DND-41 (cell line): ENCODE measurements at regions not wholly inside any gene's neighbourhood (a gene's known extent, or its start where the extent isn't known, plus 50 kb on each side); places are given as distances from the start of the nearest gene placed in this dataset.

Source experiments
- ATAC-seq: fragments of 200-7000 bp; cut with Tn5 transposase; 3 replicates; pipeline ENCODE4 v1.9.1; 2021; ENCODE audit warnings: low read depth; ENCODE audit not compliant: insufficient read depth
- DNase-seq: peaks from one replicate; pipeline ENCODE4 v3.0.0-alpha.2; 2020
- H2AFZ ChIP-seq: 2 replicates; pipeline ENCODE4 v1.6.0; 2012; ENCODE audit warnings: low read depth, low read length
- H3K27ac ChIP-seq: 2 replicates; pipeline ENCODE4 v1.5.1; 2012; ENCODE audit warnings: low read length, inconsistent platforms
- H3K27me3 ChIP-seq: fragments of 200-600 bp; sonication (generic); 2 replicates; pipeline ENCODE4 v1.6.0; 2012; ENCODE audit warnings: low read length, mild to moderate bottlenecking, inconsistent platforms; ENCODE audit not compliant: insufficient read depth, poor library complexity
- H3K36me3 ChIP-seq: 2 replicates; pipeline ENCODE4 v1.5.1; 2012; ENCODE audit warnings: low read length, inconsistent platforms; ENCODE audit not compliant: insufficient read depth
- H3K4me1 ChIP-seq: 2 replicates; pipeline ENCODE4 v1.5.1; 2012; ENCODE audit warnings: mild to moderate bottlenecking, low read length; ENCODE audit not compliant: insufficient read depth
- H3K4me2 ChIP-seq: 2 replicates; pipeline ENCODE4 v1.6.0; 2012; ENCODE audit warnings: mild to moderate bottlenecking, moderate library complexity, low read length, inconsistent platforms; ENCODE audit not compliant: insufficient read depth
- H3K4me3 ChIP-seq, 2 experiments: fragments of 200-600 bp in 1 of 2; shearing (Covaris generic) in 1 of 2; 2 replicates each; pipeline ENCODE4 v1.5.1; 2012 to 2016; ENCODE audit warnings: inconsistent platforms in 2 of 2, low read length in 2 of 2, mild to moderate bottlenecking in 2 of 2, low read depth in 1 of 2, moderate library complexity in 1 of 2
- H3K79me2 ChIP-seq: 2 replicates; pipeline ENCODE4 v1.6.0; 2012; ENCODE audit warnings: low read length, inconsistent platforms; ENCODE audit not compliant: insufficient read depth
- H3K9ac ChIP-seq: 2 replicates; pipeline ENCODE4 v1.6.0; 2012; ENCODE audit warnings: low read depth, mild to moderate bottlenecking, inconsistent platforms, low read length, moderate library complexity
- H3K9me3 ChIP-seq: 2 replicates; pipeline ENCODE4 v1.5.1; 2012; ENCODE audit warnings: low read length, moderate library complexity, mild to moderate bottlenecking, inconsistent platforms; ENCODE audit not compliant: insufficient read depth, severe bottlenecking
- H4K20me1 ChIP-seq: 2 replicates; pipeline ENCODE4 v1.6.0; 2012; ENCODE audit warnings: low read length; ENCODE audit not compliant: insufficient read depth
- CTCF ChIP-seq: IDR thresholded peaks from 2 replicates; pipeline ENCODE4 v1.5.1; 2012; ENCODE audit warnings: borderline replicate concordance, low read length, moderate library complexity, mild to moderate bottlenecking; ENCODE audit not compliant: poor library complexity, severe bottlenecking; ENCODE audit errors: extremely low read depth
- EZH2 ChIP-seq: IDR thresholded peaks from 3 replicates; pipeline ENCODE4 v1.6.1; 2012; ENCODE audit warnings: borderline replicate concordance, low read depth, mild to moderate bottlenecking, moderate library complexity, low read length, inconsistent platforms; ENCODE audit not compliant: severe bottlenecking

GRCh38 chr2:147718831-147719230, 126.0 kb upstream of the ACVR2A start:
- Histone ChIP-seq H3K9ac (no peak overlapping the region), H3K79me2 (no peaks in the 10 kb centered on the region), H3K9me3 (no peaks in the 10 kb centered on the region), H2AFZ (no peak overlapping the region), H3K4me2 (no peak overlapping the region), H3K4me1 (no peaks in the 10 kb centered on the region), H3K36me3 (no peaks in the 10 kb centered on the region), H4K20me1 (no peaks in the 10 kb centered on the region), H3K27me3 (no peaks in the 10 kb centered on the region), H3K27ac (no peak overlapping the region), H3K4me3 (no peak overlapping the region)
- ATAC-seq (no peak), DNase-seq (no peak)
- TF ChIP-seq CTCF (no peak), EZH2 (no peak)

GRCh38 chr2:147716906-147717305, 127.9 kb upstream of the ACVR2A start:
- Histone ChIP-seq H3K9me3 (peaks cover 2% of the 10 kb centered on the region), H4K20me1 (no peaks in the 10 kb centered on the region), H2AFZ (no peak overlapping the region), H3K9ac (no peak overlapping the region), H3K4me2 (no peak overlapping the region), H3K4me3 (no peak overlapping the region), H3K27ac (no peak overlapping the region), H3K79me2 (no peaks in the 10 kb centered on the region), H3K27me3 (no peaks in the 10 kb centered on the region), H3K4me1 (no peaks in the 10 kb centered on the region), H3K36me3 (no peaks in the 10 kb centered on the region)
- TF ChIP-seq CTCF = no peak
- TF ChIP-seq EZH2 = no peak
- ATAC-seq = no peak
- DNase-seq = no peak

- Histone ChIP-seq H3K4me1 (no peaks in the 10 kb centered on the region), H3K79me2 (no peaks in the 10 kb centered on the region), H3K27me3 (no peaks in the 10 kb centered on the region), H3K4me2 (no peak overlapping the region), H3K9ac (no peak overlapping the region), H3K4me3 (no peak overlapping the region), H4K20me1 (no peaks in the 10 kb centered on the region), H3K9me3 (peaks cover 2% of the 10 kb centered on the region), H3K27ac (no peak overlapping the region), H3K36me3 (no peaks in the 10 kb centered on the region), H2AFZ (no peak overlapping the region)
- DNase-seq (no peak), ATAC-seq (no peak)
- TF ChIP-seq CTCF (no peak), EZH2 (no peak)
Measured at GRCh38 chr2:147715807-147716206, 129.0 kb upstream of the ACVR2A start.

- no peaks in the 10 kb centered on the region for H3K79me2 ChIP-seq
- H3K4me3 ChIP-seq = no peak overlapping the region
- H3K4me1 ChIP-seq = no peaks in the 10 kb centered on the region
- H3K4me2 ChIP-seq = no peak overlapping the region
- TF ChIP-seq CTCF = no peak
- TF ChIP-seq EZH2 = no peak
- H3K27me3 ChIP-seq = no peaks in the 10 kb centered on the region
- ATAC-seq (no peak), DNase-seq (no peak)
- H2AFZ ChIP-seq = no peak overlapping the region
- H3K9me3 ChIP-seq = peaks cover 2% of the 10 kb centered on the region
- no peak overlapping the region for H3K9ac ChIP-seq
- no peaks in the 10 kb centered on the region for H4K20me1 ChIP-seq
- H3K36me3 ChIP-seq = no peaks in the 10 kb centered on the region
- no peak overlapping the region for H3K27ac ChIP-seq
Measured at GRCh38 chr2:147714582-147714981, 130.2 kb upstream of the ACVR2A start.
